Mesodermal cell (in vitro differentiated cells): ENCODE measurements at regions not wholly inside any gene's neighbourhood (a gene's known extent, or its start where the extent isn't known, plus 50 kb on each side); places are given as distances from the start of the nearest gene placed in this dataset.

Source experiments
- H3K27ac ChIP-seq: 2 replicates; pipeline ENCODE4 v1.7.0; 2013; ENCODE audit warnings: mild to moderate bottlenecking, low read depth, low read length, moderate library complexity; ENCODE audit not compliant: severe bottlenecking
- H3K36me3 ChIP-seq: 2 replicates; pipeline ENCODE4 v1.7.1; 2013; ENCODE audit warnings: mild to moderate bottlenecking, low read length, moderate library complexity; ENCODE audit not compliant: control insufficient read depth, insufficient read depth
- H3K4me1 ChIP-seq: one replicate; pipeline ENCODE4 v1.7.1; 2013; ENCODE audit warnings: mild to moderate bottlenecking, low read length; ENCODE audit not compliant: insufficient read depth, control insufficient read depth, poor library complexity, severe bottlenecking
- H3K4me3 ChIP-seq: 2 replicates; pipeline ENCODE4 v1.7.0; 2013; ENCODE audit warnings: low read length, control low read depth, mild to moderate bottlenecking; ENCODE audit not compliant: insufficient read depth, poor library complexity, severe bottlenecking; ENCODE audit errors: extremely low read depth
- H3K9me3 ChIP-seq: 2 replicates; pipeline ENCODE4 v1.7.1; 2013; ENCODE audit warnings: mild to moderate bottlenecking, low read length, moderate library complexity; ENCODE audit not compliant: control insufficient read depth
- WGBS, 2 experiments: methylation state at CpG; one replicate each; pipeline ENCODE4 v1.1.5; 2013; ENCODE audit warnings: missing lambda C conversion rate in 2 of 2; ENCODE audit not compliant: insufficient coverage in 2 of 2; 5-methylcytosine and 5-hydroxymethylcytosine counted together

DNA sequence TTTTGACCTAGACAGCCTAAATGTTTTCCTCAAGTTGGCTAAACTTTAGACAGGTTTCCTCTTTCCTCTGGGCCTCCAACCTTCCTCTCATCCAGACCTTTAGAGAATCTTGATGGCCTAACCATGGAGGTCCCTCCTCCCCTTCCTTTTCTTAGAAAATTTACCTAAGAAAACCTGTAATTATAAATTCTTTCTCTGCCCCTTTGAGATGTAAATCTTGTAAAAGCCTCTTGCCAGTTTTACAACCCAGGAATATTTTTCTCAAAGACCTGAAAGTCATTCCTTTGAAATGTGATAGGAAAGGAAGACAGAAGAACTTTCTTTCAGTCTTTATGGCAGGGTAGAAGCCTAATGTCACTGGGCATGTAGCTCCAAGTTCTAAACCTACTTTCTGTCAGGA, 1752.6 kb upstream of the C9orf72 start:
- H3K9me3 ChIP-seq = no peaks in the 10 kb centered on the region
- H3K27ac ChIP-seq = no peak overlapping the region
- no peaks in the 10 kb centered on the region for H3K4me1 ChIP-seq
- no peaks in the 10 kb centered on the region for H3K36me3 ChIP-seq
- no peak overlapping the region for H3K4me3 ChIP-seq

GRCh38 chr9:29332789-29333188, 1759.5 kb upstream of the C9orf72 start:
- Histone ChIP-seq H3K4me3 (no peak overlapping the region), H3K36me3 (no peaks in the 10 kb centered on the region), H3K9me3 (no peaks in the 10 kb centered on the region), H3K4me1 (peaks cover 3% of the 10 kb centered on the region), H3K27ac (no peak overlapping the region)
- WGBS, 2 experiments = 86 to 100% methylated on average over 1 of the region's 2 CpGs

GRCh38 chr9:29336281-29336680, 1763.0 kb upstream of the C9orf72 start:
- H3K4me3 ChIP-seq = no peak overlapping the region
- H3K4me1 ChIP-seq = peaks cover 3% of the 10 kb centered on the region
- no peaks in the 10 kb centered on the region for H3K36me3 ChIP-seq
- WGBS, 2 experiments = 75% methylated on average over 2 of the region's 3 CpGs; no CpG with 5 or more reads in 1 of the 2 experiments
- H3K27ac ChIP-seq = no peak overlapping the region
- H3K9me3 ChIP-seq = no peaks in the 10 kb centered on the region

- 100% methylated on average over 1 of the region's 2 CpGs for WGBS, 2 experiments
Measured at GRCh38 chr9:29339387-29339786, 1766.1 kb upstream of the C9orf72 start.

GRCh38 chr9:29348999-29349398, 1775.7 kb upstream of the C9orf72 start:
- Histone ChIP-seq H3K4me1 (peaks cover 8% of the 10 kb centered on the region), H3K4me3 (no peak overlapping the region), H3K9me3 (no peaks in the 10 kb centered on the region), H3K36me3 (no peaks in the 10 kb centered on the region), H3K27ac (no peak overlapping the region)
- 71 to 80% methylated on average over 1 of the region's 1 CpG for WGBS, 2 experiments

More at GRCh38 chr9:29339387-29339786, 1766.1 kb upstream of the C9orf72 start:
- no peak overlapping the region for H3K27ac ChIP-seq
- H3K36me3 ChIP-seq = no peaks in the 10 kb centered on the region
- H3K4me1 ChIP-seq = peaks cover 3% of the 10 kb centered on the region
- H3K4me3 ChIP-seq = no peak overlapping the region
- no peaks in the 10 kb centered on the region for H3K9me3 ChIP-seq

- H3K4me1 ChIP-seq = no peaks in the 10 kb centered on the region
- no peak overlapping the region for H3K4me3 ChIP-seq
- WGBS, 2 experiments = 100% methylated on average over 1 of the region's 1 CpG
- H3K36me3 ChIP-seq = no peaks in the 10 kb centered on the region
- no peak overlapping the region for H3K27ac ChIP-seq
- H3K9me3 ChIP-seq = no peaks in the 10 kb centered on the region
Measured at GRCh38 chr9:29389421-29389820, 1816.1 kb upstream of the C9orf72 start.

DNA sequence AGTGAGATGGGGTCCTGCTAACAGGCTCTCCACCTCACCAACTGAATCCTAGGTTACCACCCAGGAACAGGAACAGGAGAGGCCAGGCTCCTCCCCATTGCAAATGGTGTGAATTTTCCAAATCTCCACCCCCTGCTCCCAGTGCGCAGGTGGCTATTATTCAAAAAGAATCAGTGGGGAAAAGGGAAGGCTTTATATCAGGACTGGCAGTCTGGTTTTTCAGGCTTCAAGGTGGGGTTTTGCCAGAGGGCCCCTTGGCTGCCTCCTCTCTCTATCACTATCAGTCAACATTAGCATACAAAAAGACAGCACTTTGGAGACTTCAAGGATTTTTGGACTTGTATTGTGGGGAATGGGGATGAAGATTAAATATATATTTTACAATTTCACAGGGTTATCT, 1817.6 kb upstream of the C9orf72 start:
- WGBS, 2 experiments = no CpG with 5 or more reads among the region's 1 CpG
- Histone ChIP-seq H3K36me3 (no peaks in the 10 kb centered on the region), H3K27ac (no peak overlapping the region), H3K4me3 (no peak overlapping the region), H3K4me1 (no peaks in the 10 kb centered on the region), H3K9me3 (no peaks in the 10 kb centered on the region)

GRCh38 chr9:29393064-29393463, 1819.8 kb upstream of the C9orf72 start:
- no peaks in the 10 kb centered on the region for H3K4me1 ChIP-seq
- H3K4me3 ChIP-seq = no peak overlapping the region
- H3K9me3 ChIP-seq = no peaks in the 10 kb centered on the region
- H3K36me3 ChIP-seq = no peaks in the 10 kb centered on the region
- H3K27ac ChIP-seq = no peak overlapping the region
- no CpG with 5 or more reads among the region's 2 CpGs for WGBS, 2 experiments

DNA sequence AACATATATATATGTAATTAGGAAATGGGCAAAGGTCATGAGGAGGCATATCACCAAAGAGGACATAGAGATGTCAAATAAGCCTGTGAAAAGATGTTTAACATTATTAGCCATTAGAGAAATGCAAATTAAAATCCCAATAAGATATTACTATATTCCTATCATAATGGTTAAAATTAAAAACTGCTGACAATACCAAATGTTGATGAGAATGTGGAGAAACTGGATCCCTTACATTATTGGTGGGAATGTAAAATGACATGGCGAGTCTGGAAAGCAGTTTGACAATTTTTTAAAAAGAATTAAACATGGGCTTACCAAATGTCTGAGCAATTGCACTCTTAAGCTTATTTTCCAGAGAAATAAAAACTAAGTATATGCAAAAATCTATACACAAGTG, 1821.6 kb upstream of the C9orf72 start:
- H3K9me3 ChIP-seq = no peaks in the 10 kb centered on the region
- WGBS, 2 experiments = no CpG with 5 or more reads among the region's 1 CpG
- H3K4me1 ChIP-seq = no peaks in the 10 kb centered on the region
- no peak overlapping the region for H3K27ac ChIP-seq
- H3K36me3 ChIP-seq = no peaks in the 10 kb centered on the region
- H3K4me3 ChIP-seq = no peak overlapping the region

- Histone ChIP-seq H3K4me1 (no peaks in the 10 kb centered on the region), H3K4me3 (no peak overlapping the region), H3K36me3 (no peaks in the 10 kb centered on the region), H3K27ac (no peak overlapping the region), H3K9me3 (no peaks in the 10 kb centered on the region)
- WGBS, 2 experiments = no CpG with 5 or more reads among the region's 3 CpGs
Measured at GRCh38 chr9:29397148-29397547, 1823.9 kb upstream of the C9orf72 start.

DNA sequence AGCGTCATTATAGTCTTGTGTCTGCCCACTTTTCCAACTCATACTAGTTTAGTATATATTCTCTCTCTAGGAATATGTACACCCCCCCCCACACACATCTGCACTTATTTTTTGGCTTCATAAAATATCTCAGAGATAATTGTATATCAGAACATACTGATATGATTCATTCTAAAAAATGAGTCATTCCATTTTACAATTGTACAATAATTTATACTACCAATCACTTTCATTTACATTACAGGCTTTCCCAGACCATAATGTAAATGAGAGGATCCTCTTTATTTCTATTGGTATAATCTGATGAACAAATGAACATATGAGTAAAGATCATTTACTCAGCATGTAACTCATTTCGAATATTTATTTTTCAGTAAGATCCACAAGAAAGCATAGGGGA, 1842.9 kb upstream of the C9orf72 start:
- 78% methylated on average over 1 of the region's 2 CpGs; no CpG with 5 or more reads in 1 of the 2 experiments for WGBS, 2 experiments
- no peaks in the 10 kb centered on the region for H3K36me3 ChIP-seq
- H3K4me3 ChIP-seq = no peak overlapping the region
- no peaks in the 10 kb centered on the region for H3K9me3 ChIP-seq
- H3K4me1 ChIP-seq = no peaks in the 10 kb centered on the region
- H3K27ac ChIP-seq = no peak overlapping the region

DNA sequence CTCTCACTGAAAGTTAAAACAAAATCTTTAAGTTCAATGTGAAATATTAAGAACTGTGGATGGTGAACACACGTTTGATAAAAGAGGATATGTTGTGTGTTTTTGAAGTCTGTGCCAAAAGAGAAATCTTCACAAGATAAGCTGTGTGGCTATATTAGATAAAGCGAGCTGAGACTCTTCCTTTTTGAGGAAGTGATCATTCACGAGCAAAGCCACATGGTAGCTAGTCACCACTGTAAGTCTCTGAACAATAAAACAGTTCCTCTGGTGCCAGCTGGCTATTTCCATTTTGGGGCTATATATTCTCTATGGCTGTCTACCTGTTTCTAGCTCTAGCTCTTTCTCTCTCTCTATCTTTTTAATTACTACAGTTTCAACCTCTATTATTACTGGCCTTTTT, 1849.2 kb upstream of the C9orf72 start:
- no peak overlapping the region for H3K27ac ChIP-seq
- WGBS, 2 experiments = 81 to 88% methylated on average over 2 to 3 of the region's 3 CpGs
- H3K9me3 ChIP-seq = no peaks in the 10 kb centered on the region
- H3K4me3 ChIP-seq = no peak overlapping the region
- no peaks in the 10 kb centered on the region for H3K36me3 ChIP-seq
- no peaks in the 10 kb centered on the region for H3K4me1 ChIP-seq
